Breast epithelium (tissue), 3 donors: ENCODE measurements at regions not wholly inside any gene's neighbourhood (a gene's known extent, or its start where the extent isn't known, plus 50 kb on each side); places are given as distances from the start of the nearest gene placed in this dataset.

Source experiments
- CTCF ChIP-seq, 3 donors: fragments of 450-650 bp; IDR thresholded peaks; one replicate each; pipeline ENCODE4 v1.5.1; 2016 to 2017; ENCODE audit warnings: antibody characterized with exemption in 3 of 3, mild to moderate bottlenecking in 3 of 3, moderate library complexity in 3 of 3
- POLR2AphosphoS5 ChIP-seq, 3 donors: sonication (generic); formaldehyde crosslinking; IDR thresholded peaks; one replicate each; pipeline ENCODE4 v1.6.1; 2017; ENCODE audit warnings: antibody characterized with exemption in 3 of 3

DNA sequence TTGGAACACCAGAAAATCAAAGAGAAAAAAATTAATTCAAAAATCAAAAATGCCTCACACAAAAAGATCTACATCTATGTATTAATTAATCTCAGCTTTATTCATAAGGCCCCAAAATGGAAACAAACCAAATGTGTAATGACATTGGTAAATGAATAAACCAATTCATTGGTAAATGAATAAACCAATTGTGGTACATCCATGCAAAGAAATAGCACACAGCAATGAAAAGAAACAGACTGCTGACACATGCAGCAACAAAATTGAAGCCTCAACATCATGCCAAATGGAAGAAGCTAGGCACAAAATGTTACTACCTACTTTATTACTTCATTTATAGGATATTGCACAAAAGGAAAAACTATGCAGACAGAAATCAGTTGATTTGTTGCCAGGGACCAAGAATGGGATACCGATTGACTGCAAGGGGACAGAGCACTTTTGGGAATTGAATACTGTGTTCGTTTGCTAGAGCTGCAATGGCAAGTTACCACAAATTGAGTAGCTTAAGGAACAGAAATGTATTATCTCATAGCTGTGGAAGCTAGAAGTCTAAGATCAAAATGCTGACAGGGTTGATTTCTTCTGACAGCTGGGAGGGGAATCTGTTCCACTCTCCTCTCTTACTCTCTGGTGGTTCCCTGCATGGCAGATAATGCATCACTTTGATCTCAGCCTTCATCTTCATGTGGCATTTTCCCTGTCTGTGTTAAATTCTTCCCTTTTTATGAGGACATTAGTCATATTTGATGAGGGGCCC is 252.8 kb downstream of the RFC3 start:
- no peak for TF ChIP-seq POLR2AphosphoS5 (IDR thresholded peaks at IDR 0.05)
- TF ChIP-seq CTCF (IDR thresholded peaks at IDR 0.05): no peak
